GM12878 (cell line): ENCODE measurements at regions not wholly inside any gene's neighbourhood (a gene's known extent, or its start where the extent isn't known, plus 50 kb on each side); places are given as distances from the start of the nearest gene placed in this dataset.

Experiments used
- ATAC-seq: fragments of 200-7000 bp; cut with Tn5 transposase; 3 replicates; pipeline ENCODE4 v1.9.1; 2020; ENCODE audit warnings: mild to moderate bottlenecking, moderate library complexity
- BruUV-seq: library from RNA; stranded (reverse); fragments of 400-500 nt; replicated peaks from 2 replicates; lab custom pipeline; 2021; lab: Mats Ljungman, UMichigan
- CTCF ChIA-PET: fragments of 300-600 bp; sonication (Branson Sonifier 250); formaldehyde crosslinking; extraction: SDS; loops from one replicate; lab custom pipeline; 2021; ENCODE audit warnings: inconsistent platforms; lab: Yijun Ruan, JAX
- POLR2A ChIA-PET: fragments of 350-600 bp; formaldehyde crosslinking; extraction: SDS; loops from one replicate; lab custom pipeline; 2021; ENCODE audit warnings: inconsistent platforms; lab: Charles Lee
- RAD21 ChIA-PET: fragments of 300-600 bp; sonication (Branson Sonifier 250); formaldehyde crosslinking; loops from one replicate; lab custom pipeline; 2023; ENCODE audit warnings: antibody characterized with exemption; ENCODE audit not compliant: unreplicated experiment; lab: Charles Lee
- SMC1A ChIA-PET: fragments of 300-600 bp; sonication (Branson Sonifier 250); formaldehyde crosslinking; loops from one replicate; lab custom pipeline; 2023; ENCODE audit not compliant: unreplicated experiment, uncharacterized antibody; lab: Charles Lee
- DNase-seq: peaks from one replicate; pipeline ENCODE4 v3.0.0-alpha.2; 2011; ENCODE audit warnings: low read depth, low spot score
- FAIRE-seq: peaks from 3 replicates; lab custom pipeline; 2011; peaks lifted over from hg19 to GRCh38; lab: Jason Lieb, UNC
- H2AFZ ChIP-seq: 2 replicates; pipeline ENCODE4 v1.6.0; 2011; ENCODE audit warnings: low read depth, low read length, control low read depth; ENCODE audit not compliant: control insufficient read depth
- H3K27ac ChIP-seq: 2 replicates; pipeline ENCODE4 v1.5.1; 2011; ENCODE audit warnings: control low read depth; ENCODE audit not compliant: control insufficient read depth, insufficient read depth
- H3K27me3 ChIP-seq, 2 experiments: replicated peaks in 1 of 2; 2 replicates each; pipeline versions ENCODE4 v1.6.0 to v1.6.1; 2011; ENCODE audit warnings: low read length in 1 of 2; ENCODE audit not compliant: control insufficient read depth in 2 of 2, insufficient read depth in 2 of 2
- H3K36me3 ChIP-seq, 2 experiments: 2 replicates each; pipeline ENCODE4 v1.5.1; 2011; ENCODE audit warnings: low read length in 1 of 2; ENCODE audit not compliant: control insufficient read depth in 2 of 2, insufficient read depth in 2 of 2
- H3K4me1 ChIP-seq: 2 replicates; pipeline ENCODE4 v1.6.1; 2011; ENCODE audit warnings: mild to moderate bottlenecking, low read length, moderate library complexity, mixed read lengths; ENCODE audit not compliant: control insufficient read depth, insufficient read depth
- H3K4me2 ChIP-seq: 2 replicates; pipeline ENCODE4 v1.6.0; 2011; ENCODE audit warnings: control low read depth; ENCODE audit not compliant: control insufficient read depth, insufficient read depth
- H3K4me3 ChIP-seq: fragments of 200-600 bp; sonication (generic); 2 replicates; pipeline ENCODE4 v1.5.1; 2016
- H3K79me2 ChIP-seq: 2 replicates; pipeline ENCODE4 v1.6.0; 2011; ENCODE audit warnings: low read length; ENCODE audit not compliant: control insufficient read depth, insufficient read depth
- H3K9ac ChIP-seq: 2 replicates; pipeline ENCODE4 v1.8.0; 2011; ENCODE audit warnings: low read length, control low read depth, mixed read lengths; ENCODE audit not compliant: control insufficient read depth, insufficient read depth
- H3K9me3 ChIP-seq: replicated peaks from 3 replicates; pipeline ENCODE4 v1.5.1; 2011; ENCODE audit warnings: mild to moderate bottlenecking, low read length; ENCODE audit not compliant: control insufficient read depth, insufficient read depth
- H4K20me1 ChIP-seq: 2 replicates; pipeline ENCODE4 v1.6.0; 2011; ENCODE audit not compliant: control insufficient read depth, insufficient read depth
- BCLAF1 ChIP-seq: fragments of 450-650 bp; IDR thresholded peaks from 2 replicates; pipeline ENCODE4 v1.6.1; 2017; ENCODE audit warnings: antibody characterized with exemption, mild to moderate bottlenecking, moderate library complexity
- CHD1 ChIP-seq: IDR thresholded peaks from 2 replicates; pipeline ENCODE4 v1.6.1; 2012; ENCODE audit warnings: low read depth, low read length, improper control_type of control experiment
- CTCF ChIP-seq, 3 experiments: IDR thresholded peaks in 2 of 3; conservative IDR thresholded peaks in 1 of 3; 2 replicates each; pipeline ENCODE4 v1.5.1; 2011; ENCODE audit warnings: low read depth in 3 of 3, low read length in 3 of 3, mild to moderate bottlenecking in 3 of 3, control low read depth in 2 of 3, moderate library complexity in 2 of 3, inconsistent platforms in 1 of 3, mixed read lengths in 1 of 3; ENCODE audit not compliant: control insufficient read depth in 2 of 3, insufficient read depth in 1 of 3; ENCODE audit errors: extremely low read depth in 1 of 3
- E2F4 ChIP-seq: IDR thresholded peaks from 2 replicates; pipeline ENCODE4 v1.6.1; 2012; ENCODE audit warnings: low read depth, low read length, improper control_type of control experiment
- JUND ChIP-seq: IDR thresholded peaks from 2 replicates; pipeline ENCODE4 v1.6.1; 2012; ENCODE audit warnings: low read depth, mild to moderate bottlenecking, low read length, improper control_type of control experiment, moderate library complexity
- LARP7 ChIP-seq: fragments of 450-650 bp; IDR thresholded peaks from 2 replicates; pipeline ENCODE4 v1.6.1; 2017; ENCODE audit warnings: mild to moderate bottlenecking
- MAX ChIP-seq: IDR thresholded peaks from 2 replicates; pipeline ENCODE4 v1.6.1; 2012; ENCODE audit warnings: low read depth, low read length, improper control_type of control experiment
- NKRF ChIP-seq: fragments of 450-650 bp; conservative IDR thresholded peaks from 2 replicates; pipeline ENCODE4 v1.6.1; 2017; ENCODE audit warnings: mild to moderate bottlenecking, moderate library complexity
- PAX5 ChIP-seq: IDR thresholded peaks from 2 replicates; pipeline ENCODE4 v1.6.1; 2011; ENCODE audit warnings: low read depth, low read length, borderline replicate concordance
- RB1 ChIP-seq: fragments of 450-650 bp; formaldehyde crosslinking; IDR thresholded peaks from 2 replicates; pipeline ENCODE4 v1.6.1; 2017; ENCODE audit warnings: mild to moderate bottlenecking, borderline replicate concordance
- SMARCA5 ChIP-seq: fragments of 450-650 bp; IDR thresholded peaks from 2 replicates; pipeline ENCODE4 v1.6.1; 2017; ENCODE audit warnings: mild to moderate bottlenecking
- ZBTB11 ChIP-seq: fragments of 450-650 bp; formaldehyde crosslinking; IDR thresholded peaks from 2 replicates; pipeline ENCODE4 v1.5.0; 2022; ENCODE audit warnings: mild to moderate bottlenecking, missing genetic modification characterization
- ZNF217 ChIP-seq: fragments of 450-650 bp; IDR thresholded peaks from 2 replicates; pipeline ENCODE4 v1.6.1; 2017; ENCODE audit warnings: antibody characterized with exemption, mild to moderate bottlenecking
- ZNF622 ChIP-seq: fragments of 450-650 bp; IDR thresholded peaks from 2 replicates; pipeline ENCODE4 v1.6.1; 2017; ENCODE audit warnings: mild to moderate bottlenecking, inconsistent platforms
- WGBS: methylation state at CpG from one replicate; pipeline ENCODE4 v1.1.6; 2016; ENCODE audit warnings: low lambda C conversion rate; ENCODE audit not compliant: insufficient replicate concordance, insufficient coverage; ENCODE audit errors: missing lambda C conversion rate; 5-methylcytosine and 5-hydroxymethylcytosine counted together
- in situ Hi-C: fragments of 300-500 bp; cut with MboI; formaldehyde crosslinking; loops from 9 replicates; pipeline ENCODE4 v1.14.3; 2018; ENCODE audit warnings: mixed read lengths
- intact Hi-C: fragments of 100-400 bp; cut with micrococcal nuclease; formaldehyde crosslinking; loops from one replicate; pipeline ENCODE4 v1.14.2; 2022; ENCODE audit not compliant: unreplicated experiment

- intact Hi-C loops: no loop called here
- no peak overlapping the region for H2AFZ ChIP-seq
- H3K79me2 ChIP-seq: no peaks in the 10 kb centered on the region
- no peaks in the 10 kb centered on the region for H3K36me3 ChIP-seq
- H3K27ac ChIP-seq: no peak overlapping the region
- no peak overlapping the region for H3K4me3 ChIP-seq
- ChIA-PET RAD21 (no interaction called here), POLR2A (no interaction called here), SMC1A (no interaction called here), CTCF (no interaction called here)
- no peak for DNase-seq
- BruUV-seq: no TSS peak
- no peak for FAIRE-seq
- no peak for ATAC-seq
- H3K4me2 ChIP-seq: no peak overlapping the region
- no peaks in the 10 kb centered on the region for H3K27me3 ChIP-seq
- in situ Hi-C loops: no loop called here
- no peak overlapping the region for H3K9ac ChIP-seq
- 0% methylated on average over 2 of the region's 2 CpGs for WGBS
- H4K20me1 ChIP-seq: no peaks in the 10 kb centered on the region
- H3K9me3 ChIP-seq: no peaks in the 10 kb centered on the region
- H3K4me1 ChIP-seq: no peaks in the 10 kb centered on the region
- TF ChIP-seq JUND (no peak), ZNF217 (no peak), LARP7 (no peak), SMARCA5 (no peak), CHD1 (no peak), MAX (no peak), RB1 (no peak), PAX5 (no peak), NKRF (no peak), ZBTB11 (CRISPR knock-in tag) (no peak), CTCF (IDR thresholded peaks at IDR 0.05 in 2 of 3, conservative IDR thresholded peaks at IDR 0.05 in 1 of 3; ENCODE audit: control insufficient read depth in 2 of 3, extremely low read depth in 1 of 3, insufficient read depth in 1 of 3, low read depth in 3 of 3, low read length in 3 of 3) (no peak), E2F4 (no peak), ZNF622 (no peak), BCLAF1 (no peak)
Measured at GRCh38 chr2:185128996-185129395, 530.7 kb downstream of the ZNF804A start.
